SU-DHL-6 (cell line): ENCODE measurements at regions not wholly inside any gene's neighbourhood (a gene's known extent, or its start where the extent isn't known, plus 50 kb on each side); places are given as distances from the start of the nearest gene placed in this dataset.

ENCODE experiments used
- H2AFZ ChIP-seq: fragments of 200-600 bp; sonication (generic); 2 replicates; pipeline ENCODE4 v1.6.1; 2014; ENCODE audit warnings: low read depth, mild to moderate bottlenecking, moderate library complexity, mixed read lengths, antibody characterized with exemption, low read length; ENCODE audit not compliant: severe bottlenecking
- H3F3A ChIP-seq: fragments of 200-600 bp; shearing (Covaris generic); 2 replicates; pipeline ENCODE4 v1.6.0; 2016; ENCODE audit warnings: antibody characterized with exemption, mild to moderate bottlenecking; ENCODE audit not compliant: insufficient read depth
- H3K27ac ChIP-seq: fragments of 200-600 bp; sonication (generic); 2 replicates; pipeline ENCODE4 v1.5.1; 2016; ENCODE audit warnings: low read depth, mild to moderate bottlenecking, low read length, moderate library complexity, mixed read lengths
- H3K27me3 ChIP-seq: fragments of 200-600 bp; sonication (generic), shearing (Covaris generic); 2 replicates; pipeline ENCODE4 v1.6.0; 2014; ENCODE audit warnings: mild to moderate bottlenecking, low read length
- H3K36me3 ChIP-seq: fragments of 200-600 bp; sonication (generic); 2 replicates; pipeline ENCODE4 v1.6.1; 2014; ENCODE audit warnings: mild to moderate bottlenecking, low read length, mixed read lengths
- H3K4me2 ChIP-seq: fragments of 300-600, 200-600 bp; shearing (Covaris generic), sonication (generic); 2 replicates; pipeline ENCODE4 v1.6.0; 2014; ENCODE audit warnings: low read length, low read depth, mild to moderate bottlenecking; ENCODE audit not compliant: poor library complexity, severe bottlenecking
- H3K4me3 ChIP-seq: fragments of 200-600 bp; sonication (generic); 2 replicates; pipeline ENCODE4 v1.5.1; 2014; ENCODE audit warnings: antibody characterized with exemption, low read length, mild to moderate bottlenecking, mixed read lengths; ENCODE audit not compliant: insufficient read depth, poor library complexity, severe bottlenecking
- H3K79me2 ChIP-seq: fragments of 200-600 bp; sonication (generic); 2 replicates; pipeline ENCODE4 v1.6.1; 2014; ENCODE audit warnings: mild to moderate bottlenecking, low read length, moderate library complexity; ENCODE audit not compliant: insufficient read depth
- H3K9ac ChIP-seq: fragments of 200-600 bp; sonication (generic); 2 replicates; pipeline ENCODE4 v1.7.0; 2014; ENCODE audit warnings: mild to moderate bottlenecking, low read length
- H3K9me2 ChIP-seq: fragments of 200-600 bp; sonication (generic); replicated peaks from 2 replicates; pipeline ENCODE4 v1.6.1; 2014; ENCODE audit warnings: low read length; ENCODE audit not compliant: insufficient read depth
- H3K9me3 ChIP-seq: fragments of 200-600 bp; sonication (generic); 2 replicates; pipeline ENCODE4 v1.6.1; 2014; ENCODE audit warnings: low read length, mixed read lengths; ENCODE audit not compliant: insufficient read depth
- H4K20me1 ChIP-seq: fragments of 200-600 bp; sonication (generic); 2 replicates; pipeline ENCODE4 v1.6.1; 2014; ENCODE audit warnings: low read depth, mild to moderate bottlenecking, antibody characterized with exemption, low read length, moderate library complexity, mixed read lengths
- CTCF ChIP-seq: fragments of 200-600 bp; sonication (generic); IDR thresholded peaks from one replicate; pipeline ENCODE4 v1.5.1; 2017; ENCODE audit warnings: antibody characterized with exemption, mild to moderate bottlenecking, low read length, moderate library complexity; ENCODE audit not compliant: insufficient read depth, poor library complexity, severe bottlenecking
- EZH2phosphoT487 ChIP-seq: fragments of 200-600 bp; sonication (generic), shearing (Covaris generic); conservative IDR thresholded peaks from 2 replicates; pipeline ENCODE4 v1.6.1; 2018; ENCODE audit warnings: mild to moderate bottlenecking, antibody characterized with exemption, low read length, moderate library complexity, mixed read lengths

- H3K4me2 ChIP-seq = no peak overlapping the region
- H3K27ac ChIP-seq = no peak overlapping the region
- no peaks in the 10 kb centered on the region for H4K20me1 ChIP-seq
- no peaks in the 10 kb centered on the region for H3K27me3 ChIP-seq
- H3K9ac ChIP-seq = no peak overlapping the region
- TF ChIP-seq CTCF (no peak), EZH2phosphoT487 (no peak)
- H3K79me2 ChIP-seq = no peaks in the 10 kb centered on the region
- no peaks in the 10 kb centered on the region for H3K9me2 ChIP-seq
- no peaks in the 10 kb centered on the region for H3F3A ChIP-seq
- no peaks in the 10 kb centered on the region for H3K9me3 ChIP-seq
- no peaks in the 10 kb centered on the region for H3K36me3 ChIP-seq
- no peak overlapping the region for H2AFZ ChIP-seq
- H3K4me3 ChIP-seq = no peak overlapping the region
These were observed 98.8 kb upstream of the SLC38A2 start for GRCh38 chr12:46471404-46471803.

- no peaks in the 10 kb centered on the region for H3K27me3 ChIP-seq
- H3K9me2 ChIP-seq = no peaks in the 10 kb centered on the region
- no peak overlapping the region for H3K9ac ChIP-seq
- no peaks in the 10 kb centered on the region for H3F3A ChIP-seq
- no peaks in the 10 kb centered on the region for H3K36me3 ChIP-seq
- no peak overlapping the region for H3K4me3 ChIP-seq
- H3K27ac ChIP-seq = no peak overlapping the region
- H4K20me1 ChIP-seq = no peaks in the 10 kb centered on the region
- no peak overlapping the region for H3K4me2 ChIP-seq
- no peaks in the 10 kb centered on the region for H3K9me3 ChIP-seq
- TF ChIP-seq EZH2phosphoT487 (no peak), CTCF (no peak)
- H3K79me2 ChIP-seq = no peaks in the 10 kb centered on the region
- no peak overlapping the region for H2AFZ ChIP-seq
These were observed 98.4 kb upstream of the SLC38A2 start for GRCh38 chr12:46470975-46471374.

GRCh38 chr12:46470036-46470627, 97.6 kb upstream of the SLC38A2 start:
- Histone ChIP-seq H3K4me2 (no peak overlapping the region), H3K27me3 (no peaks in the 10 kb centered on the region), H3K27ac (no peak overlapping the region)

More at GRCh38 chr12:46470036-46470627, 97.6 kb upstream of the SLC38A2 start:
- TF ChIP-seq CTCF = no peak
- TF ChIP-seq EZH2phosphoT487 = no peak
- no peak overlapping the region for H3K9ac ChIP-seq
- no peaks in the 10 kb centered on the region for H3K79me2 ChIP-seq
- H2AFZ ChIP-seq = no peak overlapping the region
- no peaks in the 10 kb centered on the region for H3K36me3 ChIP-seq
- H3K9me3 ChIP-seq = no peaks in the 10 kb centered on the region
- H3K9me2 ChIP-seq = no peaks in the 10 kb centered on the region
- H3K4me3 ChIP-seq = no peak overlapping the region
- H3F3A ChIP-seq = no peaks in the 10 kb centered on the region
- no peaks in the 10 kb centered on the region for H4K20me1 ChIP-seq
